Sigmoid colon (tissue), 6 donors: ENCODE measurements at regions not wholly inside any gene's neighbourhood (a gene's known extent, or its start where the extent isn't known, plus 50 kb on each side); places are given as distances from the start of the nearest gene placed in this dataset.
A peak's percentile ranks its signal among the peaks of the same experiment; 100 is the strongest.

Source experiments
- DNase-seq: peaks from one replicate; pipeline ENCODE4 v3.0.0-alpha.2; 2019
- H3K27ac ChIP-seq, 4 donors: fragments of 200-600 bp; sonication (generic); one replicate each; pipeline ENCODE4 v1.5.1; 2016 to 2019; ENCODE audit warnings: mild to moderate bottlenecking in 1 of 4
- H3K27me3 ChIP-seq, 3 donors: fragments of 200-600 bp; sonication (generic); one replicate each; pipeline ENCODE4 v1.5.1; 2019; ENCODE audit warnings: mild to moderate bottlenecking in 1 of 3
- H3K36me3 ChIP-seq, 4 donors: fragments of 200-600 bp; sonication (generic); one replicate each; pipeline ENCODE4 v1.5.1; 2016 to 2019
- H3K4me1 ChIP-seq, 4 donors: fragments of 200-600 bp; sonication (generic); one replicate each; pipeline ENCODE4 v1.5.1; 2017 to 2019
- H3K4me3 ChIP-seq, 4 donors: fragments of 200-600 bp; sonication (generic); one replicate each; pipeline ENCODE4 v1.5.1; 2017 to 2019; ENCODE audit warnings: mild to moderate bottlenecking in 2 of 4, moderate library complexity in 1 of 4
- H3K9me3 ChIP-seq, 4 donors: fragments of 200-600 bp in 3 of 4; sonication (generic) in 3 of 4; one replicate each; pipeline versions ENCODE4 v1.5.1 to v1.6.1; 2013 to 2019
- EP300 ChIP-seq, 4 donors: sonication (generic); formaldehyde crosslinking; IDR thresholded peaks; one replicate each; pipeline ENCODE4 v1.6.1; 2017; ENCODE audit warnings: antibody characterized with exemption in 4 of 4
- POLR2A ChIP-seq, 2 donors: fragments of 450-650 bp; IDR thresholded peaks; one replicate each; pipeline ENCODE4 v1.6.1; 2016; ENCODE audit warnings: antibody characterized with exemption in 2 of 2, mild to moderate bottlenecking in 2 of 2, moderate library complexity in 2 of 2
- POLR2AphosphoS5 ChIP-seq, 4 donors: sonication (generic); formaldehyde crosslinking; IDR thresholded peaks; one replicate each; pipeline ENCODE4 v1.6.1; 2017; ENCODE audit warnings: antibody characterized with exemption in 4 of 4
- WGBS, 2 donors: extraction: QIAGEN DNeasy Blood & Tissue Kit; methylation state at CpG; one replicate each; pipeline ENCODE4 v1.1.7; 2013; 5-methylcytosine and 5-hydroxymethylcytosine counted together
- intact Hi-C: fragments of 100-400 bp; cut with DNase I; formaldehyde crosslinking; loops from one replicate; pipeline ENCODE4 v1.15.1; 2023
- TF ChIP-seq, protein P1 (sequence below), 4 experiments: fragments of 450-650 bp in 3 of 4; fragments of 200-600 bp in 1 of 4; IDR thresholded peaks; one replicate each; pipeline ENCODE4 v1.5.1; 2016 to 2019; ENCODE audit warnings: antibody characterized with exemption in 4 of 4, mild to moderate bottlenecking in 3 of 4, moderate library complexity in 2 of 4
- donor health status: healthy with polysubstance abuse.
- donor health status: healthy.

DNA sequence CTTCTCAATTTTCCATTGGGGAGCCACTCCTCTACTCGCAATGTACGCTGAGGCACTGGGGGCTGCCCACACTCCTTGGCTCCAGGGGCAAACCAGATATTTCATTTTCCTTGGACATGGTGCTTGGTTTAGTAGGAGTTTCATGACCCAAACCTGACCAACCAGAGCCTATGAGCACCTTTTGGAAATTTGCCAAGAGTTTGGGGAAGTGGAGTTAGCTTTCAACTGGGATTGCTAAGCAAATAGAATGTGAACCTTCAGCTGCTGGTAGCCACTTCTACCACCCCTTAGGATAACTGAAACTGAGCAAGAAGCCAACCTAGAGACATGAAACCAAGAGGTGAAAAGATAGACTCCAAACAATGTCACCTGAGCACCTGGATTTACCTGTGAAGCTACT lies 74.9 kb upstream of the COL13A1 start:
- 98 to 99% methylated on average over 2 of the region's 2 CpGs for WGBS, 2 donors

DNA sequence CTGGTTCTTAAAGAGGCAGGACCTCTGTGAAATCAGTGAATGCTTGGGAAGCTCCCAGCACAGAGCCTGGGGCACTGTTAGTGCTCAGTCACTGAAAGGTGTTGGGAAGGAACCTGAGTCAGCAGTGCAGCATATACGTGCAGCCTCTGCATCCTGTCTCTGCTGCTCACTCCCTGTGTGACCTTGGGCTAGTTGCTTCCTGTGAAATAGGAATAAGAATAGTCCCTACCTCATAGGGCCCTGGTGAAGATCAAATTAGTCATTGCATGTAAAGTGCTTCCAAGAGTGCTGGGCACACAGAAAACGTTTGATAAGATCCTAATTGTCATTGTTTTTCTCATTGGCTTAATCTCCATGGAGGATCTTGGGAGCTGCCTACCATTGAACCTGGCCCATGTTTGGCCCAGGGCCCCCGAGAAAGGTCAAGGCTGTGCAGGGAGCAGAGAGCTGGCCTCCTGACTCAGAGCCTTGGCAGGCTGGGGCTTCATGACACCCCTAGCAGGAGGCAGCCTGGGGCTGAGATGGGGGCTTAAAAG lies 73.3 kb upstream of the COL13A1 start:
- no peaks in the 10 kb centered on the region for H3K9me3 ChIP-seq
- no peaks in the 10 kb centered on the region for H3K36me3 ChIP-seq
- H3K27ac ChIP-seq, result no peak overlapping the region
- TF ChIP-seq EP300 (IDR thresholded peaks at IDR 0.05) (no peak), POLR2A (IDR thresholded peaks at IDR 0.05) (no peak), POLR2AphosphoS5 (IDR thresholded peaks at IDR 0.05) (no peak)
- TF ChIP-seq, protein P1, sequence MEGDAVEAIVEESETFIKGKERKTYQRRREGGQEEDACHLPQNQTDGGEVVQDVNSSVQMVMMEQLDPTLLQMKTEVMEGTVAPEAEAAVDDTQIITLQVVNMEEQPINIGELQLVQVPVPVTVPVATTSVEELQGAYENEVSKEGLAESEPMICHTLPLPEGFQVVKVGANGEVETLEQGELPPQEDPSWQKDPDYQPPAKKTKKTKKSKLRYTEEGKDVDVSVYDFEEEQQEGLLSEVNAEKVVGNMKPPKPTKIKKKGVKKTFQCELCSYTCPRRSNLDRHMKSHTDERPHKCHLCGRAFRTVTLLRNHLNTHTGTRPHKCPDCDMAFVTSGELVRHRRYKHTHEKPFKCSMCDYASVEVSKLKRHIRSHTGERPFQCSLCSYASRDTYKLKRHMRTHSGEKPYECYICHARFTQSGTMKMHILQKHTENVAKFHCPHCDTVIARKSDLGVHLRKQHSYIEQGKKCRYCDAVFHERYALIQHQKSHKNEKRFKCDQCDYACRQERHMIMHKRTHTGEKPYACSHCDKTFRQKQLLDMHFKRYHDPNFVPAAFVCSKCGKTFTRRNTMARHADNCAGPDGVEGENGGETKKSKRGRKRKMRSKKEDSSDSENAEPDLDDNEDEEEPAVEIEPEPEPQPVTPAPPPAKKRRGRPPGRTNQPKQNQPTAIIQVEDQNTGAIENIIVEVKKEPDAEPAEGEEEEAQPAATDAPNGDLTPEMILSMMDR (IDR thresholded peaks at IDR 0.05), result no peak
- intact Hi-C loops, result no loop called here
- no peaks in the 10 kb centered on the region for H3K4me1 ChIP-seq
- no peak overlapping the region for H3K4me3 ChIP-seq
- H3K27me3 ChIP-seq, result no peaks in the 10 kb centered on the region
- 25 to 43% methylated on average over 3 of the region's 3 CpGs for WGBS, 2 donors
- no peak for DNase-seq

More for the DNA sequence above, 74.9 kb upstream of the COL13A1 start:
- Histone ChIP-seq H3K4me3 (no peak overlapping the region), H3K9me3 (no peaks in the 10 kb centered on the region), H3K27ac (no peak overlapping the region), H3K36me3 (no peaks in the 10 kb centered on the region), H3K4me1 (no peaks in the 10 kb centered on the region), H3K27me3 (no peaks in the 10 kb centered on the region)
- TF ChIP-seq EP300 (IDR thresholded peaks at IDR 0.05) (no peak), POLR2A (IDR thresholded peaks at IDR 0.05) (no peak), POLR2AphosphoS5 (IDR thresholded peaks at IDR 0.05) (no peak)
- TF ChIP-seq, protein P1 (IDR thresholded peaks at IDR 0.05), result no peak
- intact Hi-C loops, result no loop called here
- DNase-seq, result no peak

DNA sequence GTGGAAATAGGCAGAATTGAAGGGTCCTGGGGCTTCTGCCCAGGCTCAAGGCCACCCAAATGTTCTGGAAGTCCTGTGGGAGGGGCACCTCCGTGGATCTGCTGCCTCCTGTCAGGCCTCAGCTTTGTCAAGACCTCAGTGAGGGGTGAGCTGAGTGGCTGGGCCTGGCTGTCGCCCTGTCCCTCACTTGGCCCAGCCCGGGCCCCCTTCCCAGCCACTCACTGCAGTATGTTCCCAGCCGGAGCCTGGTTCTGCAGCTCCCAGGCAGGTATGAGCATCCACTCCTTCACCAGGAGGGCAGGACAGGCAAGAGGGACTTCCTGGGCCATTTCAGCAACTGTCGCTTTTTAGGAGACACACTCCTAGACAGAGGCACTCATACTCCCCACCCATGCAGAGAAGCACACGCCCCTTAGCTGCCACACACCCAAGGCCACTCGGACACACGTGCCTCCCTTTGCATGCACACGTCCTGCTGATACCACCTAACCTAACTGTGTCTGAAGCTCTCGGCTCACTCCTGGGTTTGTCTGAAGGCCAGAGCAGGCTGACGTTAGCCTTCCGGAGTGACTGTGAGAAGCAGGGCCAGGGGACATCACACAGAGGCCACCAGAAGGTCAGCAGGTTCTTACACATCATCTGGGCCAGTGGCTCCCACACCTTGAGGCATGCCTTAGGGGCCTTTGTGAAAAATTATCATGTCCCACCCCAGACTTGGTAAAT lies 72.2 kb upstream of the COL13A1 start:
- 79 to 85% methylated on average over 12 of the region's 12 CpGs for WGBS, 2 donors
- Histone ChIP-seq H3K36me3 (no peaks in the 10 kb centered on the region), H3K27me3 (no peaks in the 10 kb centered on the region), H3K9me3 (no peaks in the 10 kb centered on the region), H3K4me1 (no peaks in the 10 kb centered on the region), H3K27ac (no peak overlapping the region), H3K4me3 (no peak overlapping the region)
- DNase-seq, result peak; percentile 30
- no peak for TF ChIP-seq POLR2A (IDR thresholded peaks at IDR 0.05)
- intact Hi-C loops, result no loop called here

DNA sequence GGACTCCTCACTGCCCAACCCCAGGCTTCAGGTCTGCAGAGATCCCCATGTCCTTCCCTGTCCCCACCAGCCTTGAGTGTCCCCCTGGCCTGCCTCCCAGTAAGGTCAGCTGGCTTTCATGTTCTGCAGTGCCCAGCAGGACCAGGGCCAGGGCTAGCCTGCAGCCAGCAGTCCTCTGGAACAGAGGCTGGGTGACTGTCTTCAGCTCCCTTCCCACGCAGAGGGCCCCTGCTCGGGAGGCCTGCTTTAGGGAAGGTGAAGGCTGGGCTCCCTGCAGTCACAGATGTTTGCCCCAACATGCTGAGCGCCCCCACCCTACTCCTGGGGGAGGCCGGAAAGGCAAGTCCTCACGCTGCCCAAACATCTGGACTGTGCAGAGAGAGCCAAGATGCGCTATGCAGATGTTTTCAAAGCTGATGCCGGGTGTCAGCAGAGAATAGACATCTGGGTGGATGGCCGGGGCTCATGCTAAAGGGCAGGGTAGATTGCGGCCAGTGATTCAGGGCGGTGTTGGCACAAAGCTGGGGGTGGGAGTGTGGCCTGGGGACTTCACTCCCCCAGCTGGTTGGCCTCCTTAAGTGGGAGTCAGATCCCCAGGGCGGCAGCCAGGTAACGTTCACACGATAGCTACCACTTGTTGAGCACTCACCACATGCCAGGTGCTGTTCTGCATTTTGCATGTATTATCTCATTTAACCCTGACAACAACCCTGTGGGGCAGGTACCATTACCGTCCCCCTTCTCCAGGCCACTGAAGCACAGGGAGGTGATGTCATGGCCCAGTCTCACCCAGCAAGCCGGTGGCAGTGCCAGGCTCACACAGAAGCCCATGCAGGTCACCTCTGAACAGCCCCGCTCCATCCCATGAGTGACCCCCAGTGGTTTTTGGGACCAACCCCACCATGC lies 71.2 kb upstream of the COL13A1 start:
- no peak overlapping the region for H3K4me3 ChIP-seq
- no peaks in the 10 kb centered on the region for H3K4me1 ChIP-seq
- H3K36me3 ChIP-seq, result no peaks in the 10 kb centered on the region
- H3K9me3 ChIP-seq, result no peaks in the 10 kb centered on the region
- H3K27ac ChIP-seq, result no peak overlapping the region
- 78 to 79% methylated on average over 16 of the region's 16 CpGs for WGBS, 2 donors
- peak; percentile 57 for DNase-seq
- intact Hi-C loops, result no loop called here
- TF ChIP-seq, protein P1 (IDR thresholded peaks at IDR 0.05), result no peak
- TF ChIP-seq POLR2A (IDR thresholded peaks at IDR 0.05), result no peak
- no peak for TF ChIP-seq POLR2AphosphoS5 (IDR thresholded peaks at IDR 0.05)
- TF ChIP-seq EP300 (IDR thresholded peaks at IDR 0.05), result no peak
- H3K27me3 ChIP-seq, result no peaks in the 10 kb centered on the region

DNA sequence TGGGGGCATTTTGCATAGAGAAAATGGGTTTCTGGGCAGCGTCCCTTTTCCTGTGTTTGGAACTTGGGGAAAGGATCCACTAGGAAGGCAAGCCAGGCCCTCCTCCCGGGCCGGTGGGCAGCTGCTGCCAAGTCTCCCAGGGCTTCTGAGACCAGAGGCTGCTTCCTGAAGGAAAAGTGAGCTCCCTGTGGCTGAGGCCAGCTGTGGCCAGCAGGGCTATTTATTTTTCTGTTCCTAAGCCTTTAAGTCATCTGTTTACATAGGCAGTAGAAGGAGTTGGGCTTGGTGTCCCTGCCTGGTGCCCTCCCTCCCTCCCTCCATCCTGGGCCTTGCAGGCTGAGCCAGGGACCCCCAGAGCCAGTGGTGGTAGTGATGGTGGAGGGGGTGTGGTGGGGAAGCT lies 70.5 kb upstream of the COL13A1 start:
- TF ChIP-seq POLR2AphosphoS5 (IDR thresholded peaks at IDR 0.05), result no peak
- TF ChIP-seq, protein P1 (IDR thresholded peaks at IDR 0.05), result no peak
- Histone ChIP-seq H3K27me3 (no peaks in the 10 kb centered on the region), H3K36me3 (no peaks in the 10 kb centered on the region), H3K27ac (no peak overlapping the region), H3K4me1 (no peaks in the 10 kb centered on the region), H3K9me3 (no peaks in the 10 kb centered on the region), H3K4me3 (no peak overlapping the region)
- peak; percentile 46 for DNase-seq
- intact Hi-C loops, result no loop called here
- WGBS, 2 donors, result 67 to 74% methylated on average over 3 of the region's 3 CpGs
